Heart left ventricle (tissue), 16 donors: ENCODE measurements at regions not wholly inside any gene's neighbourhood (a gene's known extent, or its start where the extent isn't known, plus 50 kb on each side); places are given as distances from the start of the nearest gene placed in this dataset.

Experiments used
- ATAC-seq, 4 donors: fragments of 200-7000 bp; cut with Tn5 transposase; one replicate each; pipeline ENCODE4 v1.9.1; 2020 to 2022; ENCODE audit warnings: moderate library complexity in 4 of 4, mild to moderate bottlenecking in 3 of 4, moderate number of reproducible peaks in 1 of 4
- DNase-seq, 5 donors: peaks; one replicate each; pipeline ENCODE4 v3.0.0-alpha.2; 2020
- H3K27ac ChIP-seq, 12 donors: fragments of 200-600 bp; sonication (generic) in 4 of 12; one replicate each; pipeline versions ENCODE4 v1.5.0 to v1.8.0; 2016 to 2022; ENCODE audit warnings: mild to moderate bottlenecking in 2 of 12
- H3K27me3 ChIP-seq, 9 donors: fragments of 200-600 bp; sonication (generic) in 2 of 9; one replicate each; pipeline versions ENCODE4 v1.5.1 to v1.8.0; 2016 to 2022; ENCODE audit warnings: mild to moderate bottlenecking in 3 of 9
- H3K36me3 ChIP-seq, 9 donors: fragments of 200-600 bp; sonication (generic) in 2 of 9; one replicate each; pipeline versions ENCODE4 v1.5.0 to v1.8.0; 2018 to 2022; ENCODE audit warnings: mild to moderate bottlenecking in 2 of 9
- H3K4me1 ChIP-seq, 12 donors: fragments of 200-600 bp; sonication (generic) in 4 of 12; one replicate each; pipeline versions ENCODE4 v1.5.0 to v1.8.0; 2016 to 2022; ENCODE audit warnings: mild to moderate bottlenecking in 3 of 12
- H3K4me3 ChIP-seq, 12 donors: fragments of 200-600 bp; sonication (generic) in 4 of 12; one replicate each; pipeline versions ENCODE4 v1.5.0 to v1.8.0; 2017 to 2022; ENCODE audit warnings: mild to moderate bottlenecking in 9 of 12, moderate library complexity in 4 of 12
- H3K9me3 ChIP-seq, 12 donors: fragments of 200-600 bp; sonication (generic) in 4 of 12; one replicate each; pipeline versions ENCODE4 v1.5.0 to v1.8.0; 2016 to 2022; ENCODE audit warnings: mild to moderate bottlenecking in 1 of 12
- CTCF ChIP-seq, 12 donors: fragments of 200-600 bp; sonication (generic) in 4 of 12; IDR thresholded peaks; one replicate each; pipeline versions ENCODE4 v1.5.0 to v1.8.0; 2018 to 2022; ENCODE audit warnings: antibody characterized with exemption in 12 of 12, mild to moderate bottlenecking in 5 of 12
- POLR2A ChIP-seq, 2 donors: fragments of 450-650 bp; IDR thresholded peaks; one replicate each; pipeline ENCODE4 v1.6.1; 2017; ENCODE audit warnings: antibody characterized with exemption in 2 of 2, mild to moderate bottlenecking in 2 of 2, moderate library complexity in 2 of 2
- WGBS, 4 donors: extraction: QIAGEN DNeasy Blood & Tissue Kit in 2 of 4; methylation state at CpG; one replicate each; pipeline versions ENCODE4 v1.1.5 to v1.1.7; 2013 to 2018; 5-methylcytosine and 5-hydroxymethylcytosine counted together
- intact Hi-C, 10 donors: fragments of 100-400 bp; cut with DNase I; formaldehyde crosslinking; loops; one replicate each; pipeline versions ENCODE4 v1.11.1 to v1.14.2; 2022
- donor health status: ischemic (EF 13 %, LVEDD 7.1; RV severe dilation, severe dysfunction).
- donor health status: healthy with polysubstance abuse.
- donor health status: DM: no; HTN: yes; CAD: no.
- donor health status: DM: no; HTN: no; CAD: no.
- donor health status: ischemic (EF 25% LVEDD 6.9; RV normal size, moderate dysfunction).
- donor health status: ischemic (EF 25% LVEDD 5.7; RV mildly dilated, moderate dysfunction).
- donor health status: healthy.
- donor health status: DM: yes; HTN: yes; CAD: no.
- donor health status: ischemic (EF 35%, LVEDD 5.7; RV mildly dilated, moderate dysfunction).
- donor health status: nonischemic (EF 11% LVEDD 7.7; RV severe dilation, severe dysfunction).
- donor health status: DM: yes; HTN: yes; CAD: no.
- donor health status: PGD.
- donor health status: ischemic (EF 29% LVEDD 5.4; RV normal size, mild dysfunction).
- donor health status: nonischemic (EF 23%, LVEDD 6.1; RV moderate dilation, normal function).

GRCh38 chr1:55781003-55781402 lies 565.8 kb upstream of the USP24 start:
- DNase-seq (no peak), ATAC-seq (no peak)
- H3K4me3 ChIP-seq = no peak overlapping the region
- H3K36me3 ChIP-seq = no peaks in the 10 kb centered on the region
- 91 to 99% (median 96%) methylated on average over 3 of the region's 3 CpGs for WGBS, 4 donors
- intact Hi-C loops = no loop called here
- H3K27ac ChIP-seq = no peak overlapping the region
- no peaks in the 10 kb centered on the region for H3K9me3 ChIP-seq
- no peaks in the 10 kb centered on the region for H3K27me3 ChIP-seq
- peaks cover 0 to 3% (median 0%) of the 10 kb centered on the region in 12 donors for H3K4me1 ChIP-seq
- TF ChIP-seq CTCF (IDR thresholded peaks at IDR 0.05) (no peak), POLR2A (IDR thresholded peaks at IDR 0.05) (no peak)

GRCh38 chr1:55777545-55777944 lies 562.4 kb upstream of the USP24 start:
- 93 to 98% (median 96%) methylated on average over 2 of the region's 2 CpGs for WGBS, 4 donors

GRCh38 chr1:55775007-55775406 lies 559.8 kb upstream of the USP24 start:
- no peaks in the 10 kb centered on the region for H3K27me3 ChIP-seq
- intact Hi-C loops = no loop called here
- ATAC-seq = no peak
- H3K36me3 ChIP-seq = no peaks in the 10 kb centered on the region
- DNase-seq = no peak
- TF ChIP-seq POLR2A (IDR thresholded peaks at IDR 0.05) (no peak), CTCF (IDR thresholded peaks at IDR 0.05) (no peak)
- 69 to 90% (median 78%) methylated on average over 3 of the region's 3 CpGs for WGBS, 4 donors
- no peaks in the 10 kb centered on the region for H3K4me1 ChIP-seq
- H3K4me3 ChIP-seq = no peak overlapping the region
- peaks cover 0 to 10% (median 2%) of the 10 kb centered on the region in 12 donors for H3K9me3 ChIP-seq
- no peak overlapping the region for H3K27ac ChIP-seq

More at GRCh38 chr1:55777545-55777944, 562.4 kb upstream of the USP24 start:
- no peak for TF ChIP-seq POLR2A (IDR thresholded peaks at IDR 0.05)
- TF ChIP-seq CTCF (IDR thresholded peaks at IDR 0.05) = no peak
- intact Hi-C loops = no loop called here
- Histone ChIP-seq H3K27me3 (no peaks in the 10 kb centered on the region), H3K9me3 (peaks cover 0 to 10% (median 2%) of the 10 kb centered on the region in 12 donors), H3K36me3 (no peaks in the 10 kb centered on the region), H3K27ac (no peak overlapping the region), H3K4me1 (peaks cover 0 to 3% (median 0%) of the 10 kb centered on the region in 12 donors), H3K4me3 (no peak overlapping the region)
- ATAC-seq (no peak), DNase-seq (no peak)

GRCh38 chr1:55774446-55774845 lies 559.3 kb upstream of the USP24 start:
- Histone ChIP-seq H3K9me3 (peaks cover 0 to 10% (median 2%) of the 10 kb centered on the region in 12 donors), H3K4me1 (no peaks in the 10 kb centered on the region), H3K4me3 (no peak overlapping the region), H3K36me3 (no peaks in the 10 kb centered on the region), H3K27me3 (no peaks in the 10 kb centered on the region), H3K27ac (no peak overlapping the region)
- DNase-seq = no peak
- no peak for TF ChIP-seq CTCF (IDR thresholded peaks at IDR 0.05)
- no peak for TF ChIP-seq POLR2A (IDR thresholded peaks at IDR 0.05)
- intact Hi-C loops = no loop called here
- ATAC-seq = no peak
- WGBS, 4 donors = 83 to 93% (median 87%) methylated on average over 3 of the region's 3 CpGs
